Colonic mucosa (tissue), 4 donors: ENCODE measurements at regions not wholly inside any gene's neighbourhood (a gene's known extent, or its start where the extent isn't known, plus 50 kb on each side); places are given as distances from the start of the nearest gene placed in this dataset.

Source experiments
- DNase-seq: peaks from one replicate; pipeline ENCODE4 v3.0.0-alpha.2; 2020
- H3K27ac ChIP-seq: fragments of 200-600 bp; one replicate; pipeline ENCODE4 v1.8.0; 2021
- H3K27me3 ChIP-seq: fragments of 200-600 bp; one replicate; pipeline ENCODE4 v1.8.0; 2021
- H3K36me3 ChIP-seq: fragments of 200-600 bp; one replicate; pipeline ENCODE4 v1.8.0; 2021
- H3K4me1 ChIP-seq: fragments of 200-600 bp; one replicate; pipeline ENCODE4 v1.8.0; 2021; ENCODE audit warnings: mild to moderate bottlenecking
- H3K4me3 ChIP-seq: fragments of 200-600 bp; one replicate; pipeline ENCODE4 v1.8.0; 2021
- H3K9ac ChIP-seq, 2 donors: one replicate each; pipeline ENCODE4 v1.7.0; 2013; ENCODE audit warnings: control low read depth in 2 of 2, low read depth in 2 of 2, low read length in 2 of 2
- H3K9me3 ChIP-seq: fragments of 200-600 bp; one replicate; pipeline ENCODE4 v1.8.0; 2021
- CTCF ChIP-seq: fragments of 200-600 bp; IDR thresholded peaks from one replicate; pipeline ENCODE4 v1.8.0; 2022; ENCODE audit warnings: antibody characterized with exemption, mild to moderate bottlenecking
- intact Hi-C: fragments of 100-400 bp; cut with DNase I; formaldehyde crosslinking; loops from one replicate; pipeline ENCODE4 v1.14.1; 2022
- donor health status: healthy.
- donor health status: DM: no; HTN: no; CAD: no.
- donor health status: DM: no; HTN: no; CAD: no.

- no peak overlapping the region for H3K27ac ChIP-seq
- H3K9ac ChIP-seq = no peak overlapping the region
- no peak for DNase-seq
- intact Hi-C loops = no loop called here
- H3K4me1 ChIP-seq = no peaks in the 10 kb centered on the region
- TF ChIP-seq CTCF = no peak
- no peak overlapping the region for H3K4me3 ChIP-seq
- no peaks in the 10 kb centered on the region for H3K27me3 ChIP-seq
- no peaks in the 10 kb centered on the region for H3K9me3 ChIP-seq
- H3K36me3 ChIP-seq = no peaks in the 10 kb centered on the region
Measured at GRCh38 chr10:3016016-3016415, 51.3 kb upstream of the PFKP start.

DNA sequence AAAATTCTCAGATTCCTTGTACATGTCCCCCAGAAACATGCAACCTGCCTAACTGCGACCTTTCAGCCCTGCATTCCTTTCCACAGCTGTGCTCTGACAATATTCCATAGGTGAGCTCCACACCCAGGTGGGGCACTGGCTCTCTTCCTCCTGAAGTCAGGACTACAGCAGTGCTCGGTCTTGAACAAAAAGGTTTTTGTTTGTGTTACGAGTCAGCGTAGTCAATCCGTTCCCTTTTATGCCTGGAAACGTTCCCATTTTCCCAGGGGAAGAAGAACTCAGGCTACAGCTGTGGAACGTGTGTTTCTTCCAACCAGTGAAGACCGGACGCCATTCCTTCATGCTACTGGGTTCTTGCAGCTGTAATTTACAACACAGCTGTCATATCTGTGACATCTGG is 52.4 kb upstream of the PFKP start:
- intact Hi-C loops = no loop called here
- H3K27ac ChIP-seq = no peak overlapping the region

DNA sequence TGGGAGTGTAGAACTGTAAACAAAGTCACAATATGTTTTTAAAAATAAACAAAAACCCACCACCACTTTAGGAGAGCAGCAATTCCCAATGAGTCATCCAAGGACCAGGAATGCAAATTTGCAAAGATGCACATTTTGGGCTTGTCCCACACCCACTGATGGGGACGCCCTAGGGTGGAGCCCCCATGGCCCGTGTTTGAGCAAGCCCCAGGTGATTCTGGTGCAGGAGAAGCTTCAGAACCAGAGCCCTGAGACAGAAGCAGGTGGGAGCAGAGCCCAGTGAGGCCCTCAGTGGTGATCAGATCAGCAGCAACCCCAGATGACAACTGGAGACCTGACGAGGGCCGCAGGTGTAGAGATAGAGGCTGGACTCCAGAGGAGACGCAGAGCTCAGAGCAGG is 55.1 kb upstream of the PFKP start:
- no peak for TF ChIP-seq CTCF
- Histone ChIP-seq H3K36me3 (no peaks in the 10 kb centered on the region), H3K4me3 (no peak overlapping the region), H3K27me3 (no peaks in the 10 kb centered on the region), H3K27ac (no peak overlapping the region), H3K9ac (no peak overlapping the region), H3K4me1 (no peaks in the 10 kb centered on the region), H3K9me3 (no peaks in the 10 kb centered on the region)
- intact Hi-C loops = no loop called here
- DNase-seq = no peak

More for the DNA sequence above, 52.4 kb upstream of the PFKP start:
- H3K9ac ChIP-seq = no peak overlapping the region
- H3K4me1 ChIP-seq = no peaks in the 10 kb centered on the region
- TF ChIP-seq CTCF = no peak
- peak; percentile 67 for DNase-seq
- no peak overlapping the region for H3K4me3 ChIP-seq
- no peaks in the 10 kb centered on the region for H3K36me3 ChIP-seq
- H3K9me3 ChIP-seq = no peaks in the 10 kb centered on the region
- no peaks in the 10 kb centered on the region for H3K27me3 ChIP-seq

GRCh38 chr10:3010816-3011460 is 56.4 kb upstream of the PFKP start:
- DNase-seq = no peak
- H3K9ac ChIP-seq = no peak overlapping the region
- H3K4me3 ChIP-seq = no peak overlapping the region
- no peak for TF ChIP-seq CTCF
- intact Hi-C loops = no loop called here
- no peak overlapping the region for H3K27ac ChIP-seq
- no peaks in the 10 kb centered on the region for H3K27me3 ChIP-seq
- no peaks in the 10 kb centered on the region for H3K9me3 ChIP-seq
- H3K4me1 ChIP-seq = no peaks in the 10 kb centered on the region
- no peaks in the 10 kb centered on the region for H3K36me3 ChIP-seq

DNA sequence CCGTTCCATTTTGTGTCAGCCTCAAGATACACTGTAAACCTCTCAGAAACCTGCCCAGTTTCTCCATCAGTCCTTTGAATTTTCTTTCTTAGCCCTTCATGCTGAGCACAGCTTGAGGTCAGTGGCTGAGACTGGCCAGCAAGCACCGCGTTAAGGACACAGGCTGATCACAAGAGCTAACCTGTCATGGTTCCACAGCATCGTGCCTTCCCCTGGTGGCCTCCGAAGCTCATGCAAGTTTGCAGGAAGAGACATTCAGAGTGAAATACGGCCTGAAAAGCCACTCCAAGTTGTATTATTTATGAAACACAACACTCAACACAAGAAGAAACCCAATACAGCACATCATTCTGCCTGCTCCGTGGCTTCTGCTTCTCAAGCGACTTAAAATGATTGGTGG is 57.0 kb upstream of the PFKP start:
- no peak for TF ChIP-seq CTCF
- no peaks in the 10 kb centered on the region for H3K4me1 ChIP-seq
- no peak overlapping the region for H3K27ac ChIP-seq
- H3K36me3 ChIP-seq = no peaks in the 10 kb centered on the region
- no peak overlapping the region for H3K9ac ChIP-seq
- intact Hi-C loops = no loop called here
- no peak for DNase-seq
- no peaks in the 10 kb centered on the region for H3K9me3 ChIP-seq
- no peak overlapping the region for H3K4me3 ChIP-seq
- no peaks in the 10 kb centered on the region for H3K27me3 ChIP-seq
